Caco-2 (cell line): ENCODE measurements at regions not wholly inside any gene's neighbourhood (a gene's known extent, or its start where the extent isn't known, plus 50 kb on each side); places are given as distances from the start of the nearest gene placed in this dataset.

ENCODE experiments used
- BruUV-seq: library from RNA; stranded (reverse); fragments of 400-500 nt; replicated peaks from 2 replicates; lab custom pipeline; 2021; lab: Mats Ljungman, UMichigan
- CTCF ChIA-PET: fragments of 300-600 bp; sonication (Branson Sonifier 250); formaldehyde crosslinking; loops from one replicate; lab custom pipeline; 2022; ENCODE audit warnings: antibody characterized with exemption; lab: Charles Lee
- POLR2A ChIA-PET: fragments of 300-600 bp; sonication (Branson Sonifier 250); formaldehyde crosslinking; loops from one replicate; lab custom pipeline; 2022; ENCODE audit warnings: antibody characterized with exemption; lab: Charles Lee
- DNase-seq, 2 experiments: peaks; one replicate each; pipeline versions ENCODE4 v3.0.0 to v3.0.0-alpha.2; 2020 to 2022
- H3K27me3 ChIP-seq: replicated peaks from 2 replicates; pipeline ENCODE4 v1.6.0; 2011; ENCODE audit warnings: low read length; ENCODE audit not compliant: control insufficient read depth, insufficient read depth
- H3K36me3 ChIP-seq: 2 replicates; pipeline ENCODE4 v1.5.1; 2011; ENCODE audit warnings: low read length; ENCODE audit not compliant: control insufficient read depth, insufficient read depth
- H3K4me1 ChIP-seq: fragments of 250-450 bp; sonication (Bioruptor Pico); 2 replicates; pipeline ENCODE4 v1.5.1; 2020; ENCODE audit warnings: mild to moderate bottlenecking
- H3K4me3 ChIP-seq: 2 replicates; pipeline ENCODE4 v1.5.1; 2011; ENCODE audit warnings: low read depth, mild to moderate bottlenecking, control low read depth, low read length
- H3K9me3 ChIP-seq: fragments of 250-450 bp; sonication (Bioruptor Pico); 2 replicates; pipeline ENCODE4 v1.5.1; 2020; ENCODE audit warnings: mild to moderate bottlenecking, moderate library complexity
- H3K27ac Mint-ChIP-seq: one replicate; pipeline ENCODE4 v1.8.0; 2022; ENCODE audit warnings: mixed read lengths; ENCODE audit not compliant: unreplicated experiment
- H3K27me3 Mint-ChIP-seq: one replicate; pipeline ENCODE4 v1.8.0; 2022; ENCODE audit warnings: mixed read lengths; ENCODE audit not compliant: insufficient read depth, unreplicated experiment
- H3K36me3 Mint-ChIP-seq: one replicate; pipeline ENCODE4 v1.8.0; 2022; ENCODE audit warnings: mild to moderate bottlenecking, mixed read lengths; ENCODE audit not compliant: insufficient read depth, unreplicated experiment
- H3K4me1 Mint-ChIP-seq: one replicate; pipeline ENCODE4 v1.8.0; 2022; ENCODE audit warnings: low read depth, mixed read lengths; ENCODE audit not compliant: unreplicated experiment
- H3K4me3 Mint-ChIP-seq: one replicate; pipeline ENCODE4 v1.8.0; 2022; ENCODE audit warnings: mild to moderate bottlenecking, moderate library complexity, mixed read lengths; ENCODE audit not compliant: unreplicated experiment
- H3K9me3 Mint-ChIP-seq: one replicate; pipeline ENCODE4 v1.8.0; 2022; ENCODE audit warnings: mixed read lengths; ENCODE audit not compliant: unreplicated experiment
- intact Hi-C: fragments of 100-400 bp; cut with micrococcal nuclease; formaldehyde crosslinking; loops from one replicate; pipeline ENCODE4 v1.10.0; 2022; ENCODE audit not compliant: unreplicated experiment
- TF ChIP-seq, protein P1 (sequence below), 2 experiments: fragments of 200-600 bp in 1 of 2; IDR thresholded peaks; 1 replicate in 1 of 2; 2 replicates in 1 of 2; pipeline versions ENCODE4 v1.5.1 to v1.8.0; 2011 to 2022; ENCODE audit warnings: antibody characterized with exemption in 1 of 2, control low read depth in 1 of 2, inconsistent platforms in 1 of 2, low read depth in 1 of 2, low read length in 1 of 2, mild to moderate bottlenecking in 1 of 2, moderate library complexity in 1 of 2; ENCODE audit not compliant: insufficient read depth in 1 of 2, severe bottlenecking in 1 of 2, unreplicated experiment in 1 of 2

DNA sequence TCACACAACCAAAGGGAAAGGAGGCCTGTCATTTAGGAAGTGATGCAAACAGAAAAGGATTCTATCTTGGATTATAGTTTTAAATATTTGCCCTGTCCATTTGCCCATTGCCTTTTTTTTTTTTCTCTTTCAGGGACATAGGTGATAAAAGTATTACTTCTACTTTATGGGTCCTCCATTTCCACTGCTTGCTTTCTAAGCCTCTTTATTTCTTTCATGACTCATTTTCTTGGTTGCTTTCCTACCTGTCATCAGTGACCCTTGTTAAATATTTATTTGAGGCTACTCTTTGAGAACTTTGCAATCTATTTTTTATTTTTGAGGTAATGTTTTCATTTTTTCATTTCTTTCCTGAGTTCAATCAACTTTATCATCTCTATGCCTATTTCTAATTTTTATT lies 522.9 kb upstream of the ARRDC3 start:
- TF ChIP-seq, protein P1, sequence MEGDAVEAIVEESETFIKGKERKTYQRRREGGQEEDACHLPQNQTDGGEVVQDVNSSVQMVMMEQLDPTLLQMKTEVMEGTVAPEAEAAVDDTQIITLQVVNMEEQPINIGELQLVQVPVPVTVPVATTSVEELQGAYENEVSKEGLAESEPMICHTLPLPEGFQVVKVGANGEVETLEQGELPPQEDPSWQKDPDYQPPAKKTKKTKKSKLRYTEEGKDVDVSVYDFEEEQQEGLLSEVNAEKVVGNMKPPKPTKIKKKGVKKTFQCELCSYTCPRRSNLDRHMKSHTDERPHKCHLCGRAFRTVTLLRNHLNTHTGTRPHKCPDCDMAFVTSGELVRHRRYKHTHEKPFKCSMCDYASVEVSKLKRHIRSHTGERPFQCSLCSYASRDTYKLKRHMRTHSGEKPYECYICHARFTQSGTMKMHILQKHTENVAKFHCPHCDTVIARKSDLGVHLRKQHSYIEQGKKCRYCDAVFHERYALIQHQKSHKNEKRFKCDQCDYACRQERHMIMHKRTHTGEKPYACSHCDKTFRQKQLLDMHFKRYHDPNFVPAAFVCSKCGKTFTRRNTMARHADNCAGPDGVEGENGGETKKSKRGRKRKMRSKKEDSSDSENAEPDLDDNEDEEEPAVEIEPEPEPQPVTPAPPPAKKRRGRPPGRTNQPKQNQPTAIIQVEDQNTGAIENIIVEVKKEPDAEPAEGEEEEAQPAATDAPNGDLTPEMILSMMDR (IDR thresholded peaks at IDR 0.05; ENCODE audit: insufficient read depth in 1 of 2, low read depth in 1 of 2, low read length in 1 of 2, severe bottlenecking in 1 of 2, unreplicated experiment in 1 of 2), result no peak
- Mint-ChIP-seq H3K4me1 (no peaks in the 10 kb centered on the region), H3K36me3 (no peaks in the 10 kb centered on the region), H3K9me3 (no peaks in the 10 kb centered on the region), H3K4me3 (no peak overlapping the region), H3K27ac (no peak overlapping the region), H3K27me3 (no peaks in the 10 kb centered on the region)
- POLR2A ChIA-PET, result no interaction called here
- no peaks in the 10 kb centered on the region for H3K4me1 ChIP-seq
- no peaks in the 10 kb centered on the region for H3K27me3 ChIP-seq
- no TSS peak for BruUV-seq
- CTCF ChIA-PET, result no interaction called here
- no peak overlapping the region for H3K4me3 ChIP-seq
- intact Hi-C loops, result no loop called here
- H3K9me3 ChIP-seq, result no peaks in the 10 kb centered on the region
- H3K36me3 ChIP-seq, result no peaks in the 10 kb centered on the region
- DNase-seq, result no peak

DNA sequence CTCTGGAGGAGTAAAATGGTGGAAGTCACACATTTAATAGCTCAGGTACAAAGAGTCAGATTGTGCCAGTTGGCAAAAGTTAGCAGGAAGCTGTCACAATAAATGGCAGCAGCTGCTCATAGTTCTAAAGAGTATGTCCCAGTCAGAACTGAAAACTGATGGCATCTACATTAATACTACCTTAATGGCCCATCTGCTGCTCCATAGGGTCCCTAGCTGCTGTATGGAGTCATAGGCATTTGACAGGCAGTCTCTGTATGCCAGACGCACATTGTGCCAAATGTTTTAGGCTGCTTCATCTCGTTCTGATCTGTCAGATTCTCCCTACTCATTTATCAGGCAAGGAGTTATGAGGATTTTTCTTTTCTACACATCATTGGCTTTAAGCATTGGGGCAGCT lies 515.8 kb upstream of the ARRDC3 start:
- H3K9me3 ChIP-seq, result no peaks in the 10 kb centered on the region
- Mint-ChIP-seq H3K27me3 (no peaks in the 10 kb centered on the region), H3K4me3 (no peak overlapping the region), H3K36me3 (no peaks in the 10 kb centered on the region), H3K27ac (no peak overlapping the region), H3K4me1 (no peaks in the 10 kb centered on the region), H3K9me3 (no peaks in the 10 kb centered on the region)
- CTCF ChIA-PET, result no interaction called here
- BruUV-seq, result no TSS peak
- intact Hi-C loops, result no loop called here
- no peak for DNase-seq
- TF ChIP-seq, protein P1 (IDR thresholded peaks at IDR 0.05; ENCODE audit: insufficient read depth in 1 of 2, low read depth in 1 of 2, low read length in 1 of 2, severe bottlenecking in 1 of 2, unreplicated experiment in 1 of 2), result no peak
- H3K36me3 ChIP-seq, result no peaks in the 10 kb centered on the region
- H3K27me3 ChIP-seq, result no peaks in the 10 kb centered on the region
- no peak overlapping the region for H3K4me3 ChIP-seq
- POLR2A ChIA-PET, result no interaction called here
- H3K4me1 ChIP-seq, result no peaks in the 10 kb centered on the region

DNA sequence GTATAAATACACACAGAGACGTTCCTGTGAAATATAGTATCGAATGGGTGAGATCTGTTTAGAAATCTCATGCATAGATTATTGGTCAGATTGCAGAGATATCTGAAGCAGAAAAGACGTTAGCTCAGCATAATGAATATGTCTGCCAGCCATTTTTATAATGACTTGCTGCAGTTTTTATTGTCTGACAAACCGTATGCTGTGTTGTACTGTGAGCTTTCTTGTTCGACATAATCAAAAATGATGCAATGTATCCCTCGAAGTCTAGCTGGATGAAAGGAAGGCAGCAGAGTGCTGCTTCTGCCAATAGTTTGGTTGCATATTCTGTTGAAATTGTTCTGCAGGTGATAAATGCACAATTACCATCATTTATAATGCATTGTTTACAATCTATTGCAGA lies 514.9 kb upstream of the ARRDC3 start:
- ChIA-PET CTCF (no interaction called here), POLR2A (no interaction called here)
- H3K27me3 Mint-ChIP-seq, result no peaks in the 10 kb centered on the region

More for the DNA sequence above, 514.9 kb upstream of the ARRDC3 start:
- H3K27ac Mint-ChIP-seq, result no peak overlapping the region
- H3K36me3 Mint-ChIP-seq, result no peaks in the 10 kb centered on the region
- DNase-seq, result no peak
- H3K4me1 ChIP-seq, result no peaks in the 10 kb centered on the region
- no peaks in the 10 kb centered on the region for H3K36me3 ChIP-seq
- H3K27me3 ChIP-seq, result no peaks in the 10 kb centered on the region
- H3K4me3 ChIP-seq, result no peak overlapping the region
- no TSS peak for BruUV-seq
- H3K4me1 Mint-ChIP-seq, result no peaks in the 10 kb centered on the region
- TF ChIP-seq, protein P1 (IDR thresholded peaks at IDR 0.05; ENCODE audit: insufficient read depth in 1 of 2, low read depth in 1 of 2, low read length in 1 of 2, severe bottlenecking in 1 of 2, unreplicated experiment in 1 of 2), result no peak
- no peak overlapping the region for H3K4me3 Mint-ChIP-seq
- intact Hi-C loops, result no loop called here
- no peaks in the 10 kb centered on the region for H3K9me3 ChIP-seq
- H3K9me3 Mint-ChIP-seq, result no peaks in the 10 kb centered on the region
